IPS-15b (cell line): ENCODE measurements at regions not wholly inside any gene's neighbourhood (a gene's known extent, or its start where the extent isn't known, plus 50 kb on each side); places are given as distances from the start of the nearest gene placed in this dataset.
"Not testable (repeated sequence)": the region's sequence is repeated elsewhere in the genome, so short reads cannot be mapped to it uniquely, and the experiment has no call there.

Experiments used
- H3K27me3 ChIP-seq: one replicate; pipeline ENCODE4 v1.6.1; 2013; ENCODE audit warnings: low read length; ENCODE audit not compliant: control insufficient read depth, insufficient read depth
- H3K36me3 ChIP-seq: one replicate; pipeline ENCODE4 v1.6.1; 2013; ENCODE audit warnings: low read length; ENCODE audit not compliant: control insufficient read depth, insufficient read depth
- H3K4me1 ChIP-seq: one replicate; pipeline ENCODE4 v1.6.1; 2013; ENCODE audit warnings: mild to moderate bottlenecking, low read length; ENCODE audit not compliant: control insufficient read depth, insufficient read depth
- H3K4me3 ChIP-seq: one replicate; pipeline ENCODE4 v1.5.1; 2013; ENCODE audit warnings: low read depth, low read length
- H3K9ac ChIP-seq: one replicate; pipeline ENCODE4 v1.6.1; 2013; ENCODE audit warnings: low read depth, mild to moderate bottlenecking, low read length
- H3K9me3 ChIP-seq: one replicate; pipeline ENCODE4 v1.6.1; 2013; ENCODE audit warnings: mild to moderate bottlenecking, low read length; ENCODE audit not compliant: control insufficient read depth, insufficient read depth

DNA sequence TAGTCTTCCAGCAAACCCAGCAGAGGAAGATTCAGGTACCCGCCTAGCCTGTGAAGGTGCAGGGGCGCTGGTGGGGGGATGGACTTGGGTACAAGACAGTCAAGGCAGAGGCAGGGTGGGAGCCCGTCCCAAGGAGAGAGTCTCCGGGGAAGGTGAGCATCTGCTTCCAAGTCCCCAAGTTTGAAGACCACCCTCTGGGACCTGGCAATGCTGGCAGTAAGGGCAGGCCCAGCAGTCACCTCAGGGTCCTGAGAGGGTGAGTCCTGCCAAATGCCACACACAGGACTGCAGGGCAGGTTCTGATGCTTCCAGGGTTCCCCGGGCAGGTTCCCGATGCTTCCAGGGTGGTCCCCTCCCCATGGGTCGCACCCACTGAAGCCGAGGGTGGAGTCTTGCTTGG, 261.8 kb upstream of the IRX1 start:
- Histone ChIP-seq H3K36me3 (no peaks in the 10 kb centered on the region), H3K9me3 (no peaks in the 10 kb centered on the region)

GRCh38 chr5:3333105-3333504, 262.5 kb upstream of the IRX1 start:
- Histone ChIP-seq H3K4me3 (no peak overlapping the region), H3K27me3 (no peaks in the 10 kb centered on the region), H3K36me3 (no peaks in the 10 kb centered on the region), H3K9me3 (no peaks in the 10 kb centered on the region), H3K4me1 (no peaks in the 10 kb centered on the region), H3K9ac (no peak overlapping the region)

More for the DNA sequence above, 261.8 kb upstream of the IRX1 start:
- no peaks in the 10 kb centered on the region for H3K27me3 ChIP-seq
- no peaks in the 10 kb centered on the region for H3K4me1 ChIP-seq
- no peak overlapping the region for H3K4me3 ChIP-seq
- no peak overlapping the region for H3K9ac ChIP-seq

DNA sequence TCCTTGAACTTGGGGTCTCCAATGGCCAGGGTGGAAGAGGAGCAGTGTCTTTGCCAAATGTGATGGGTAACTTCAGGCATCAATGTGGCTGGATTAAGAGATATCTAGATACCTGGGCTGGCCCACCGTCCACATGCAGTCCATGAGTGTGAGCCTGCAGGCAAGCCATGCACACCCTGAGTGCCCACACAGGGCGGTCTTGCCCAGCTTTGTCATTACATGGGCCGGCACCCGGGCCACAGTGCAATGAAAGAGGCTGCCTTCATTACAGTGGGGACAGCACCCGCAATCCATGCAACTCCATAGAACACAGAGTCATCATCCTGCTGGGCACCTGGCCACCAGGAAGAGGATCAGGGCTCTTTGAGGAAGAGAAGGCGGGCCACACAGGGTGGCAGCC, 263.8 kb upstream of the IRX1 start:
- Histone ChIP-seq H3K4me3 (no peak overlapping the region), H3K9ac (no peak overlapping the region), H3K36me3 (no peaks in the 10 kb centered on the region), H3K9me3 (no peaks in the 10 kb centered on the region), H3K27me3 (no peaks in the 10 kb centered on the region), H3K4me1 (no peaks in the 10 kb centered on the region)

GRCh38 chr5:3330442-3330841, 265.2 kb upstream of the IRX1 start:
- H3K36me3 ChIP-seq: no peaks in the 10 kb centered on the region
- H3K4me3 ChIP-seq: no peak overlapping the region
- no peaks in the 10 kb centered on the region for H3K4me1 ChIP-seq
- H3K27me3 ChIP-seq: no peaks in the 10 kb centered on the region
- no peaks in the 10 kb centered on the region for H3K9me3 ChIP-seq
- H3K9ac ChIP-seq: no peak overlapping the region

GRCh38 chr5:3329427-3329826, 266.2 kb upstream of the IRX1 start:
- Histone ChIP-seq H3K36me3 (no peaks in the 10 kb centered on the region), H3K9ac (no peak overlapping the region), H3K4me3 (no peak overlapping the region), H3K4me1 (no peaks in the 10 kb centered on the region), H3K9me3 (no peaks in the 10 kb centered on the region), H3K27me3 (no peaks in the 10 kb centered on the region)

DNA sequence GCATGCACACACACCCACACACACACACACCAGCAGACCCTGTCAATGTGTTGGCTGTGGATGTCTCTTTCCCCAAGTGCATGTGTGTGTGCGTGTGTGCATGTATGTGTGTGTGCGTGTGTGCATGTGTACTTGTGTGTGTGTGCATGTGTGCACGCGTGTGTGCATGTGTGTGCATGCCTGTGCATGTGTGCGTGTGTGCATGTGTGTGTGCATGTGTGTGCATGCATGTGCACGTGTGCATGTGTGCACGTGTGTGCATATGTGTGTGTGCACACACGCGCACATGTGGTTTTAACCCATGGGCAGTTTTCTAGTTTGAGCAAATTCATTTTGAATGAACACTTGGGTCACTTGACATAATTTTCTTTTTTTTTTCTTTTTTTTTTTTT, 268.8 kb upstream of the IRX1 start:
- Histone ChIP-seq H3K9me3 (no peaks in the 10 kb centered on the region), H3K9ac (no peak overlapping the region), H3K27me3 (no peaks in the 10 kb centered on the region), H3K36me3 (no peaks in the 10 kb centered on the region), H3K4me1 (no peaks in the 10 kb centered on the region), H3K4me3 (no peak overlapping the region)

DNA sequence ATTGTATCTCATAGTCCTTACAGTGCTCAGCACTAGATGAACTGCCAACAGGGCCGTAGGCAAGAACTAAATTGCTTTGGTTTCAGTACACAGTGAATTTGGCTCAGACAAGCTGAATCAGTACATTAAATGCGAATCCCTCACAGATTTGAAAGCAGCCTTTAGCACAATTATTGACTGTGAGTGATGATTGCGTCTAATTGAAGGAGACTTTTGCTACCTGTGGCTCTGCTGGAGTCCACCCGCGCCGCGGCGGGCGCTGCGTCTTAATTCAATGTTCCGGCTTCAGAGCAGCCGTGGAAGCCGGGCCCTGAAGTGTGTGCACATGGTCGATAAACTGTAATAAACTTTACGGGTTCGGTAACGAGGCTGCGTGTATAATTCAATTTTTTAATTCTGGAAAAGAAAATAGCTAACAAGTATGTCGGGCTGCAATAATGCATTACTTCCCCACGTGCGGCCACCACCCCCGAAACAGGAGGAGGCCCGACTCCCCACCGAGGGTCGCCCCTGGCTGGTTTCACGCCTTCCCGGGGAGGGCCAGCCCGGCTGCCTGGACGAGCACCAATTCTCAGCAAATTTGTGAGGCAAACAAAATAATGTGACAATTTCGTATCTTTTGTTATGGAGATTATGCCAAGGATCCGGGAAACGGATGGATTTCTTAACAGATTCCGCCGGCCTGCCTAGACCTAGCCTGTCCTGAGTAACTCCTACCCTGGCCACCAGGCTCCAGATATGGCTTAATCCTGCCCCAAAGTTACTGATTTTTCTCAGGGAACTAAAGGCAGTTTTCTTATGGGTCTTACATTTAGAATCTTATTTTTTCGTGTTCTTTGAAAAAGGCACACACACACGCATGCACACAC, 269.4 kb upstream of the IRX1 start:
- Histone ChIP-seq H3K9me3 (no peaks in the 10 kb centered on the region), H3K4me1 (no peaks in the 10 kb centered on the region), H3K27me3 (no peaks in the 10 kb centered on the region), H3K36me3 (no peaks in the 10 kb centered on the region), H3K9ac (no peak overlapping the region), H3K4me3 (no peak overlapping the region)

DNA sequence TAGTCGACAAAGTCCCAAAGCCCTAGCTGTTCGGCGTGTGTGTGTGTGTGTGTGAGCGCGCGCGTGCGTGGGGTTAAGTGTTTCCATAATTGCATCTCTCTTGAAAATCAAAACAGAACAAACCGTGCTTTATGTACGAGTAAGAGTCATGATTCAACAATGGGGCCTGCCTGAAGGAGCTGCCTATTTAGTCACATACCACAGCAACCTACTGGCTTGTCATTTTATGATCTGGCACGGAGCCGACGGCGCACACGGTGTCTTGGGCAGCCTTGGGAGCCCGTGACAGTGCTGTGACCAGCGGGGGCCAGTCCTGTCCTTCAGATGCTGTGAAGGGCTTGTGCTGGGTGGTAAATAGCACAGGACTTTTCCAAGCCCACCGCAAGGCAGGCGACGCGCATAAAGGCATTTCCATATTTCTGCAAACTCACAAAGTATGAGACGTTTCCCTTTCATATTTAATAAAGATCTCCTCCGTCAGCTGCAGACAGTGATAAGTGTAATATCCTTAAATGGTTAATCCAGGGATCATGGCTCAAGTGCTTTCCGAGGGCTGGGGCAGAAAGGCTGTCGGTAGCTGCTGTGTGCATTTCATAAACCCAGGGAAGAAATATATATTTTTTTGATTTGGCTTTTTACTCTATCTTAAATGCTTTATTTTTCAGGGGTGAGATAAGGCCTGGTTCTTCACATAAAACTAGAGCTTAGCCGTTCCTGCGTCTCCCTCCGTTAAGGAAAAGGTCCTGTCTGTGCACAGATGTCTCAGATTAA, 270.2 kb upstream of the IRX1 start:
- no peaks in the 10 kb centered on the region for H3K4me1 ChIP-seq
- H3K9me3 ChIP-seq: no peaks in the 10 kb centered on the region
- no peak overlapping the region for H3K4me3 ChIP-seq
- H3K36me3 ChIP-seq: no peaks in the 10 kb centered on the region
- H3K27me3 ChIP-seq: no peaks in the 10 kb centered on the region
- H3K9ac ChIP-seq: no peak overlapping the region

DNA sequence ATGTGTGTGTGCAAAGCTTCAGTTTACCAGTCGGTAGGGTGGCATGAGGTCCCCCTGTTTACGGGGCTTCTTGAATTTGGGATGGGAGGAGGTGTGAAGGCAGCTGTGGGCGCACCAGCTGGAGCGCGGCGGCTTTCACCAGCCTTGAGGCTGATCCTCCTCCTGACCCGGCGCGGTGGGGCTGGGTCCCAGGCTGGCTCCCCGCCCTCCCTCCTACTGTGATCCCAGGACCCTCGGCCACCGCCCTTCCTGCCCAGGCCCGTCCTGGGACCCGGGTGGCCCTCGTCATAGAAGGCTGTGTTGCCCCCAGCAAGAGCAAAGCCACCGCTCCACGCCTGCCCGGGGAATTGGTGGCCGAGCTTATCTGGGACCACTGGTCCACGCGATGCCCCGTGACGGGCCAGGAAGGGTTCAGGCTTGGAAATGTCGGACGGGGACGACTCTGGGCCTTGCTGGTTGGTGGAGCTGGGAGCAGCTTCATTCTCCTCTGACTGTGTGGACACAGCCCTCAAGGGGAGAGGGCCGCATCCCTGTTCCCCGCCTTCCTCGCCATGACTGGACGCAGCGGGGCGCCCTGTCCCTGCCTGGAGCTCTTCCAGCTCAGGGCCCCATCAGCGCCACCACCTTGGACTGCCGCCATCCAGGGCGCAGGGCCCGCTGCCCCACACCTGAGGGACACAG, 271.1 kb upstream of the IRX1 start:
- H3K27me3 ChIP-seq: no peaks in the 10 kb centered on the region

GRCh38 chr5:3323966-3324365, 271.7 kb upstream of the IRX1 start:
- H3K27me3 ChIP-seq, H3K9me3 ChIP-seq, H3K4me1 ChIP-seq, H3K36me3 ChIP-seq, H3K4me3 ChIP-seq, H3K9ac ChIP-seq: not testable (repeated sequence)

More for the DNA sequence above, 271.1 kb upstream of the IRX1 start:
- no peaks in the 10 kb centered on the region for H3K36me3 ChIP-seq
- H3K4me3 ChIP-seq: no peak overlapping the region
- no peaks in the 10 kb centered on the region for H3K9me3 ChIP-seq
- H3K9ac ChIP-seq: no peak overlapping the region
- H3K4me1 ChIP-seq: no peaks in the 10 kb centered on the region

GRCh38 chr5:3323144-3323543, 272.5 kb upstream of the IRX1 start:
- Histone ChIP-seq H3K27me3 (no peaks in the 10 kb centered on the region), H3K4me3 (no peak overlapping the region), H3K36me3 (no peaks in the 10 kb centered on the region), H3K4me1 (no peaks in the 10 kb centered on the region), H3K9ac (no peak overlapping the region), H3K9me3 (no peaks in the 10 kb centered on the region)
